ENCODE measurements at regions not wholly inside any gene's neighbourhood (a gene's known extent, or its start where the extent isn't known, plus 50 kb on each side); places are given as distances from the start of the nearest gene placed in this dataset.

GRCh38 chr6:169913096-169913638, 161.7 kb downstream of the ERMARD start:
- no peak overlapping the region for H3K27ac Mint-ChIP-seq
- no peaks in the 10 kb centered on the region; the same call in 1 of the 2 replicates for H3K27me3 Mint-ChIP-seq (ENCODE audit: low read depth)
- peaks cover 16% of the 10 kb centered on the region for H3K9me3 Mint-ChIP-seq
- peaks cover 5% of the 10 kb centered on the region for H3K4me1 Mint-ChIP-seq
- no peaks in the 10 kb centered on the region for H3K36me3 Mint-ChIP-seq
- POLR2A ChIA-PET, result no interaction called here
- H3K4me3 Mint-ChIP-seq, result no peak overlapping the region
- ATAC-seq (no peak), DNase-seq (ENCODE audit: low spot score) (no peak)
- CTCF ChIA-PET, result no interaction called here
- TF ChIP-seq OVOL2 (CRISPR knock-in tag; IDR thresholded peaks at IDR 0.05; ENCODE audit: borderline replicate concordance) (no peak), ZNF425 (CRISPR knock-in tag; conservative IDR thresholded peaks at IDR 0.05) (no peak), ZBTB21 (CRISPR knock-in tag; IDR thresholded peaks at IDR 0.05; ENCODE audit: borderline replicate concordance) (no peak), ZNF281 (CRISPR knock-in tag; IDR thresholded peaks at IDR 0.05) (no peak), ZNF416 (CRISPR knock-in tag; IDR thresholded peaks at IDR 0.05) (no peak), STAT6 (CRISPR knock-in tag; conservative IDR thresholded peaks at IDR 0.05; ENCODE audit: low read depth) (no peak), ZNF232 (CRISPR knock-in tag; IDR thresholded peaks at IDR 0.05) (no peak)

GRCh38 chr6:169912266-169913095, 161.1 kb downstream of the ERMARD start:
- CTCF ChIA-PET, result no interaction called here
- no peak for ATAC-seq

More at GRCh38 chr6:169912266-169913095, 161.1 kb downstream of the ERMARD start:
- DNase-seq (ENCODE audit: low spot score), result no peak
- no peak overlapping the region for H3K4me3 Mint-ChIP-seq
- POLR2A ChIA-PET, result no interaction called here
- H3K4me1 Mint-ChIP-seq, result peaks cover 5% of the 10 kb centered on the region
- peaks cover 10% of the 10 kb centered on the region for H3K9me3 Mint-ChIP-seq
- no peak overlapping the region; the same call in 1 of the 2 replicates for H3K27ac Mint-ChIP-seq
- no peaks in the 10 kb centered on the region for H3K36me3 Mint-ChIP-seq
- TF ChIP-seq E2F1 (CRISPR knock-in tag; IDR thresholded peaks at IDR 0.05) (no peak), ZNF138 (CRISPR knock-in tag; conservative IDR thresholded peaks at IDR 0.05) (no peak), TEAD1 (CRISPR knock-in tag; IDR thresholded peaks at IDR 0.05) (no peak), TEAD4 (CRISPR knock-in tag; IDR thresholded peaks at IDR 0.05) (no peak), SP1 (CRISPR knock-in tag; conservative IDR thresholded peaks at IDR 0.05) (no peak), ZNF532 (CRISPR knock-in tag; IDR thresholded peaks at IDR 0.05; ENCODE audit: borderline replicate concordance) (no peak), MAX (CRISPR knock-in tag; IDR thresholded peaks at IDR 0.05) (no peak), ZNF423 (CRISPR knock-in tag; IDR thresholded peaks at IDR 0.05) (no peak), ESRRA (CRISPR knock-in tag; IDR thresholded peaks at IDR 0.05; ENCODE audit: borderline replicate concordance) (no peak), RELA (CRISPR knock-in tag; IDR thresholded peaks at IDR 0.05; ENCODE audit: borderline replicate concordance) (no peak), NR1H2 (CRISPR knock-in tag; IDR thresholded peaks at IDR 0.05) (no peak), TP53 (CRISPR knock-in tag; IDR thresholded peaks at IDR 0.05) (no peak), CBFB (CRISPR knock-in tag; IDR thresholded peaks at IDR 0.05; ENCODE audit: low read depth) (no peak)
- H3K27me3 Mint-ChIP-seq (ENCODE audit: low read depth), result no peaks in the 10 kb centered on the region; the same call in 1 of the 2 replicates

All from WTC11 (cell line).